ENCODE measurements at regions not wholly inside any gene's neighbourhood (a gene's known extent, or its start where the extent isn't known, plus 50 kb on each side); places are given as distances from the start of the nearest gene placed in this dataset.

DNA sequence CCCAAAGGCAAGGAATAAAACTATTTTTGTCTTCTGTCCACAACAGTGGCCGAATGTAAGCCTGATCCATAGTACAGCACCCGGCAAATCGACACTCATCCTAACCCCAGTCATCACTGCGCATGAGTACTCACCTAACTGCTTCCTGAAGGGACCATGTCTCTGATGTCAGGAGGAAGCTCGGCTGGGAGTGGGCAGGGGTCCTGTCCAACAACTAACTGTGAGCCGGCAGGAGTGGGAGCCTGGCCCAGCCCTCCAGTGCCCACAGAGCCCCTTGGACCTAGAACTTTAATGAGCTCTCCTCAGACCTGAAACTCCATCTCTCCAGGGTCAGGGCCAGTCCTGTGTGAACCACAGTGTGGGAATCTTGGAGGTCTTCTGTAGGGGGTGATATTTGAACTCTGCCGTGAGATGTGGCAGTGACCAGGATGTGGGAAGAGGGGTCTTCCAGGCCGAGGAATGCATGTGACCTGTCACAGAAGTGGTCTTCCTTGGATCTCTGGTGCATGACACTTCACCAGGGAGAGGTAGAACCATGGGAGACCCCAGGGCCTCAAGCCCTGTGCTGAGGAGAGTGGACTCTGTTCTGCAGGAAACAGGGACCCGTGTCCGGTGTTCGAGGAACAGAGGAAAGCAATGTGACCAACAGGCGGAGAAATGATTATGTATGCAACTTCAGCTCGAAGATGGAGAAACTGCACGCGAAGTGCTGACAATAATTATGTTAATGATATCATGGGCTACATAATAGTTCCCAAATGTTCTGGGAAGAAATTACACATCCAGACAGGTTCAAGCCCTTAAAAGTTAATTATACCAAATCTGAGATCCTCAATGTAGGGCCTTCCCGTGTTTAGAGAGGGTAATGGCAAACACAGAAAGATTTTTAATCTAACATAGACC is 240.1 kb upstream of the HDAC4 start:
- DNase-seq = no peak

DNA sequence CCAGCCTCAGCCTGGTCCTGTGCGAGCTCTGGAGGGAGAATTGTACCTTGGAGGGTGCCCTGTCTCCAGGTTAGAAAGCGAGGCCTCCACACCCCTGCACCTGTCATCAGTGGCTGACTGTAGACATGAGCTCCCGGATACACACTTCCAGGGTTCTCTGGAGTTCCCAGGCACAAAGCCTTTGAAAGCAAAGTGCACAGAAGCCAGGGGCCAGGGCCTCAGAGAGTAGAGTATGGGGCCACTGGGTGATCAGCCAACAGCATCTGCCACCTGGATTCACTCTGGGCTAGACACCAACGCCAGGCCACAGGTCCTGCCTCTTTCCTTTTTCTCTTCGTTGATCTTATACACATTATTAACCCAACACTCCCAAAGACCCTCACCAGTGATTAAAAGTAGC is 239.4 kb upstream of the HDAC4 start:
- no peak for DNase-seq

DNA sequence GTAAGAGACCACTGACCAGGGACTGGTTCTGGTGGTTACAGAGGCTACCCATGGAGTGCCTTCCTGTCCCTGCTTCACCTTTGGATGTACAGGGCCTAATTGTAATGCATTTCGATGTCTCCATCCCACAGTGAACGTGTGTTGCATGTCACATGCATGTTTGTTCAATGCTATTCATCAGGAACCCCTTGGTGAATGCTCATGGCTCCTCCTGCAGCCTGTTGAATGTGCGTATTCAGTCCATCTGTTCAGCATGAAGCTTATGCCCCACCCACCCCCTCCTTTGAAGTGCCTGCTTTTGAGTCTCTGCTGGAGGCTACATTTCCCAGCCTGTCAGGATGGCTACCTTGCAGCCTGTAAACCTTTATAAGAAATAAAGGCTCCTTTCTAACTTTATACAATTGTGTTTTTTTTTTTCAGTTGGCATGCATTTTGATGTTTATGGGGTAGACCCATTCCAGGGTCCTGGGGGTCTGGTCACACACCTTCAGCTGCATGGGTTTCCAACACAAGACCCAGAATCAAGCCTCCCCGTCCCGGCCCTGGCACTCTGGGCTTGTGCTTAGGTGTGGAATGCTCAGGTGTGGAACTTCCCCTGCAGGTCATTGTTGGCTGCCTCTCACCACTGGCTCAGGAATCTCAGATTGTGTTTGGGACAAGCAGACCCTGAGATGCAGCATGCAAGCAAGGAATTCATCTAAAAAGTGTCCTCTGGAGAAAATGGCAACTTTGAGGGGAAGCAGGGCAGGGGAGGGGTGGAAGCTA is 238.8 kb upstream of the HDAC4 start:
- no peak for DNase-seq

GRCh38 chr2:239638376-239638775 is 237.6 kb upstream of the HDAC4 start:
- no peak for DNase-seq

GRCh38 chr2:239636808-239637207 is 236.0 kb upstream of the HDAC4 start:
- no peak for DNase-seq

DNA sequence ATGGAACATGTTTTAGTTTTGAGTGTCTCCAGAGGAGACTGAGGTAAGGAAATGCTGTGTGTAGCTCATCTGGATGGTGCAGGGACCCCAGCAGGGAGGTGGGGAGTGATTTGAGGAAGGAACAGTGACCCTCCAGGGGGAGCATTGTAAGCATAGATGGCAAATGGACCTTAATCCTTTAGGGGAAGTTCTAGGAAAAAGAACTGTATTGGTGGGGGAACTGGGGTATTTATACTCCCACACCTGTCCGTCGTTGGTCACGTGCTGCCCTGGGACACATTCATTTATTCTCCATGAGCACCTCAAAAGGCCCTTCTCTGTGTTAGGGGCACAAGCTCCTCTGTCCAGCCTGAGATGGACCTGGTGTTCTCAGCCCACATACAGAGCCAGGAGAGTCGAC is 233.9 kb upstream of the HDAC4 start:
- DNase-seq = no peak

GRCh38 chr2:239630618-239631286 is 229.9 kb upstream of the HDAC4 start:
- no peak for DNase-seq

- DNase-seq = no peak
Measured at GRCh38 chr2:239629926-239630617, 229.3 kb upstream of the HDAC4 start.

DNA sequence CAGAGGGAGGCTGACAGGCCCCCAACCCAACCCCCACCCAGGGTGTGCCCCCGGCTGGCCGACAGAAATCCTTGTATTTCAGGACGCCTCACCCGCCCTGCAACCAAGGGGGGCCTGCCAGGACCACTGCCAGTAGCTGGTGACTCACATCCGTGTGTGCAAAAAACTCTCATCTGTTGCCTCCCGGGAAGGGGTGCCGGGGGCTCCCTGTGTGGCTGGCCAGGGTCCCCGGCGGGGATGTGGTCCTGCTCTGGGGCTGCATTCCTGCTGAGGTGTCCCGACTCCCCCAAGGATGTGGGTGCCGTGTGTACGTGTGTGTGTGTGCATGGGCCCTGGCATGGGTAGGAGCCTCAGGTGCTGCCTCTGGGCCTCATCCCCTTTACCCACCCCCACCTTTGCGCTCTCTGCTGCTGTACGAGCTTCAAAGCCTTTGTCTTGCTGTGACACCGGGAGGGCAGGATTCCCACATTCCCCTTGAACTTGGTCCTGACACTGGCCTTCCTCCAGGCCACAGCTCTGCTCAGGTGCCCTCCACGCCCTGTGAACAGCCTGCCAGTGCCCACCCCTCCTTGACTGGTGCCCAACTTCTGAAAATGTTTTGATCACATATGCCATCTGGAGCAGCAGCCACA is 226.3 kb upstream of the HDAC4 start:
- DNase-seq = no peak

- no peak for DNase-seq
Measured at GRCh38 chr2:239625971-239626734, 225.3 kb upstream of the HDAC4 start.

GRCh38 chr2:239625156-239625845 is 224.5 kb upstream of the HDAC4 start:
- no peak for DNase-seq

GRCh38 chr2:239621611-239622010 is 220.8 kb upstream of the HDAC4 start:
- DNase-seq = no peak

DNA sequence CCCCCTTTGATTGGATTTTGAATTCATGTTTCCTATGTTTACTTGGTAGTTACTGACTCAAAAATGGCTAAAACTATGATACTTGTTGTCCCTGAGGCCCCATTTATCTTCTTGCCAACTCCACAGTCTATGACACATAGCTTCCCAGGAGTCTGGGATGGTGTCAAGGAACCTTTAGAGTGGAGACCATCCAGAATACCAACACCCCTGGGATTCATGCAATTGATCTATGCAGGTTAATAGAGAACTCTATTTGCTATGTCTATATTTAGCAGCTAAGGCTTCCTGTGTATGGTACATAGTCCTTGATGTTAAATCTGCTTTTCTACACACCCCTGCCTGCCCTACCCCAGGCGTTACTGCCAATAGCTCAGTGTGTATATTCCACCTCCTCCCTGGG is 218.5 kb upstream of the HDAC4 start:
- no peak for DNase-seq

- DNase-seq = no peak
Measured at GRCh38 chr2:239616729-239617128, 215.9 kb upstream of the HDAC4 start.

- no peak for DNase-seq
Measured at GRCh38 chr2:239612133-239612532, 211.3 kb upstream of the HDAC4 start.

DNA sequence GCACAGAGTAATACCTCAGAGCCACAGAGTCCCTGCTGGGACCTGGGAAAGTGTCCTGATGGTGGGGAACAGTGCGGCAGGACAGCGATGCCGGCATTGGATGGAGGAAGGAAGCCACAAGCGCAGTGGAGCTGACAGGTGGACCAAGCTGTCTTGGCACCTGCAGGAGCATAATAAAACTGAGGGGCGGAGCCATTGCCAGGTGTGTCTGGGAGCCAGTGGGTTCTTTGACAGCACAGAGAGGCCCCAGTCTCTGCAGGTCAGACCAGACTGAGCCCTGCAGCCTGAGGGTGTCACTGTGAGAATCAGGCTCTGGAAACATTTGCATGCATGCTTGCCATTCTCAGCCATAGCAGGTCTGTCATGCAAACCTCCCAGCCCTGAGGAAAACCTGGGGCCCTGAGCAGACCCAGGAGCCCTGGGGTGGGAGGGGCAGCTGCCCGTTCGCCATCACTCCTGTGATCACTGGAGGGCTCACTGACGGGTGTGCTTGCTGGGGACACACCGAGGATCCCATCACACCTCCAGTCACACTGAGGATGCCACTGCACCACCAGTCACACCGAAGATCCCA is 210.5 kb upstream of the HDAC4 start:
- DNase-seq = no peak

GRCh38 chr2:239610457-239611221 is 209.8 kb upstream of the HDAC4 start:
- DNase-seq = no peak

DNA sequence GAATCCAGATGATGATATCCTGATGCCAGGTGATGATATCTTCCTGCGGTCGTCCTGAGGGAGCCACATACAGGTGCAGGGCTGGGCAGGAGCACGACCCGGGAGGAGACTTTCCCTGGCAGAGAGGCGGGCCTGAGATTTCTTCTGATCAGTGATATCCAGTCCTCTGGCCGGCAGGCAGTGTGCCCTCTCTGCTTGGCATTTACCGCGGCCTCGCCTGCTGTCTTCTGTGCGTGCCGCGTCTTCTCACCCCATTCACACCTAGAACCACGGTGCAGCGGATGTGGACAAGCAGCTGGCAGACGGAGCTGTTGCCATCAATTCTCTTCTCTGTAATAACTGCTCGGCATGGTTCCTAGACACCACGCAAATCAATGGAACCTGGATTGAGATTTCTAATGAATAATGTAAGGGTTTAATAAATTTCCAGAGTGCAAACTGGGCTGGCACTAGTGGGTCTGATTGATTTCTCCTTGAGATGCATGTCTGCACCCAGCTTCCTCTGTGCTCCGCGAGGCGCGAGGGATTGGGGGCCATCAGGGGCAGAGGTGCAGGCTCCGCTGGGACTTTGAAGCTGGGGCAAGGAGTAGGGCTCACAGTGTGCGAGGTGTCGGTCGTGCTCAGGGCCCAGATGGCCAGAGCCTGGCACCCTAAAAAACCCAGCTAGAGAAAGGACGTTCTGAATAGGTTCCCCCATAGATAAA is 208.9 kb upstream of the HDAC4 start:
- no peak for DNase-seq

DNA sequence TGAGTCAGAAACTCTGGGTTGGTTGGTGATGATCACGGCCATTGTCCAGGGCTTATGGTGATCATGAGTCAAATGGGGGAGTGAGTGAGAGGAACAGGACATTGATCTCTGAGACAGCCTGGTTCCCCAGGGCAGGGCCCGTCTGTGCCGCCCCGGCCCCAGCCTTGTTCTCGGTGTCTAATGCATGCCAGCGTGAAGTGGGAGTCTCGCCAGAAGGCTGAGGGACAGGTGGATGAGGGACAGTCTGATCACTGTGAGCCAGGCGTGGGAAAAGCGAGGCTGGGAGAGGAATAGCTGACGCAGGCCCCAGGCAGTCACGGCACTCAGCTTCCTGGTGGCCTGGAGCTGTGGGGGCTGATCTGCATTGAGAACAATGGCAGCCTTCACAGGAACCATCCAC is 208.3 kb upstream of the HDAC4 start:
- DNase-seq = no peak

Measured in midbrain (tissue), 1 donor.